ENCODE measurements at regions not wholly inside any gene's neighbourhood (a gene's known extent, or its start where the extent isn't known, plus 50 kb on each side); places are given as distances from the start of the nearest gene placed in this dataset.

GRCh38 chr4:96134806-96135205 is 294.9 kb downstream of the PDHA2 start:
- no peak for TF ChIP-seq GATA2 (IDR thresholded peaks at IDR 0.05; ENCODE audit: insufficient read depth, insufficient read length, low read depth, low read length)
- TF ChIP-seq MAX (IDR thresholded peaks at IDR 0.05; ENCODE audit: insufficient read depth, insufficient read length): no peak
- no peak for TF ChIP-seq CTCF (IDR thresholded peaks at IDR 0.05; ENCODE audit: extremely low read depth in 1 of 2, insufficient read depth in 1 of 2, low read depth in 1 of 2, low read length in 2 of 2)
- no peak for TF ChIP-seq POLR2AphosphoS5 (IDR thresholded peaks at IDR 0.05; ENCODE audit: insufficient read depth, low read depth, low read length)
- TF ChIP-seq FOS (IDR thresholded peaks at IDR 0.05; ENCODE audit: borderline replicate concordance, insufficient read depth, low read length): no peak
- TF ChIP-seq POLR2A (IDR thresholded peaks at IDR 0.05; ENCODE audit: low read depth, low read length): no peak
- no peak for TF ChIP-seq EZH2 (IDR thresholded peaks at IDR 0.05; ENCODE audit: borderline replicate concordance, low read depth, low read length, severe bottlenecking)
- Histone ChIP-seq H3K79me2 (ENCODE audit: control insufficient read depth, insufficient read depth, low read length) (no peaks in the 10 kb centered on the region), H3K27ac (ENCODE audit: insufficient read depth, low read depth, low read length) (no peak overlapping the region), H2AFZ (ENCODE audit: low read depth, low read length) (no peak overlapping the region), H3K9me1 (replicated peaks; ENCODE audit: control insufficient read depth, extremely low read depth, insufficient read depth, low read length) (no peaks in the 10 kb centered on the region), H3K9me3 (replicated peaks; ENCODE audit: control insufficient read depth, insufficient read depth, low read length) (no peaks in the 10 kb centered on the region), H3K4me1 (ENCODE audit: control insufficient read depth, extremely low read depth, insufficient read depth, low read length) (no peaks in the 10 kb centered on the region), H3K9ac (replicated peaks; ENCODE audit: extremely low read depth, insufficient read depth, low read length) (no peak overlapping the region), H3K4me3 (replicated peaks in 1 of 3; ENCODE audit: insufficient read depth in 1 of 3, low read depth in 1 of 3, low read length in 3 of 3) (no peak overlapping the region), H4K20me1 (replicated peaks; ENCODE audit: control insufficient read depth, extremely low read depth, insufficient read depth, low read length) (no peaks in the 10 kb centered on the region), H3K4me2 (ENCODE audit: insufficient read depth, low read length) (no peak overlapping the region), H3K36me3 (ENCODE audit: control insufficient read depth in 2 of 2, extremely low read depth in 1 of 2, insufficient read depth in 2 of 2, low read length in 2 of 2) (no peaks in the 10 kb centered on the region), H3K27me3 (ENCODE audit: control insufficient read depth in 2 of 2, insufficient read depth in 2 of 2, low read length in 2 of 2) (no peaks in the 10 kb centered on the region)
- ChIA-PET POLR2A (no interaction called here), CTCF (interaction anchor here (0.7 kb wide), 1 partner anchor 187 kb away, joined by 3 read pairs; no protein-coding TSS in a partner anchor)
- dilution Hi-C loops (cut with MboI; ENCODE audit: extremely low pct_ligation_motif_present, low sequenced_read_pairs): no loop called here
- BruUV-seq (replicated peaks): no TSS peak
- no peak for DNase-seq (ENCODE audit: low read depth, low spot score)
- intact Hi-C loops (cut with micrococcal nuclease): no loop called here
- FAIRE-seq: no peak
